ENCODE measurements at regions not wholly inside any gene's neighbourhood (a gene's known extent, or its start where the extent isn't known, plus 50 kb on each side); places are given as distances from the start of the nearest gene placed in this dataset.

- no peak for TF ChIP-seq CTCF (IDR thresholded peaks at IDR 0.05)
- no peak for TF ChIP-seq POLR2A (IDR thresholded peaks at IDR 0.05)
These were observed 683.5 kb upstream of the CCDC179 start for GRCh38 chr11:23543651-23544222.
